SK-N-SH (cell line): ENCODE measurements at regions not wholly inside any gene's neighbourhood (a gene's known extent, or its start where the extent isn't known, plus 50 kb on each side); places are given as distances from the start of the nearest gene placed in this dataset.

ENCODE experiments used
- CTCF ChIA-PET: fragments of 300-600, 350-600 bp; formaldehyde crosslinking; extraction: SDS; loops from one replicate; lab custom pipeline; 2021; lab: Yijun Ruan, JAX
- POLR2A ChIA-PET: fragments of 350-600 bp; sonication (Branson Sonifier 250); formaldehyde crosslinking; extraction: SDS; loops from one replicate; lab custom pipeline; 2020; ENCODE audit warnings: antibody characterized with exemption, inconsistent platforms; lab: Yijun Ruan, JAX
- DNase-seq: peaks from one replicate; pipeline ENCODE4 v3.0.0; 2012
- H2AFZ ChIP-seq: fragments of 200-600 bp; sonication (generic); 2 replicates; pipeline ENCODE4 v1.8.1; 2016; ENCODE audit warnings: antibody characterized with exemption, mild to moderate bottlenecking, low read depth
- H3F3A ChIP-seq: fragments of 200-600 bp; sonication (generic); replicated peaks from 2 replicates; pipeline ENCODE3; 2016; ENCODE audit warnings: antibody characterized with exemption, mild to moderate bottlenecking; ENCODE audit not compliant: insufficient read depth
- H3K27ac ChIP-seq, 2 experiments: fragments of 200-500 bp in 1 of 2; fragments of 200-600 bp in 1 of 2; sonication (Bioruptor generic) in 1 of 2; sonication (generic), shearing (Covaris generic) in 1 of 2; 2 replicates each; pipeline versions ENCODE4 v1.5.1 to v1.6.1; 2014 to 2016; ENCODE audit warnings: low read depth in 2 of 2, inconsistent platforms in 1 of 2, low read length in 1 of 2, mild to moderate bottlenecking in 1 of 2, mixed read lengths in 1 of 2
- H3K27me3 ChIP-seq: fragments of 200-600 bp; sonication (generic), shearing (Covaris generic); 2 replicates; pipeline ENCODE4 v1.6.1; 2016; ENCODE audit warnings: mixed run types; ENCODE audit not compliant: insufficient read depth
- H3K36me3 ChIP-seq, 2 experiments: fragments of 200-500 bp in 1 of 2; fragments of 200-600 bp in 1 of 2; sonication (Bioruptor generic) in 1 of 2; sonication (generic) in 1 of 2; replicated peaks in 1 of 2; 2 replicates each; pipeline versions ENCODE3 to v1.5.1; 2014 to 2016; ENCODE audit warnings: low read length in 1 of 2, mild to moderate bottlenecking in 1 of 2; ENCODE audit not compliant: insufficient read depth in 2 of 2, control insufficient read depth in 1 of 2
- H3K4me1 ChIP-seq, 2 experiments: fragments of 200-500 bp in 1 of 2; fragments of 200-600 bp in 1 of 2; sonication (Bioruptor generic) in 1 of 2; sonication (generic), shearing (Covaris generic) in 1 of 2; 2 replicates each; pipeline versions ENCODE4 v1.5.1 to v1.6.1; 2014 to 2016; ENCODE audit warnings: low read depth in 1 of 2, low read length in 1 of 2, mixed run types in 1 of 2; ENCODE audit not compliant: insufficient read depth in 2 of 2, control insufficient read depth in 1 of 2
- H3K4me2 ChIP-seq: fragments of 200-600 bp; sonication (generic), shearing (Covaris generic); 2 replicates; pipeline ENCODE4 v1.6.1; 2017; ENCODE audit warnings: mixed run types
- H3K4me3 ChIP-seq, 2 experiments: fragments of 200-500 bp in 1 of 2; fragments of 200-600 bp in 1 of 2; sonication (Bioruptor generic) in 1 of 2; sonication (generic), shearing (Covaris generic) in 1 of 2; 2 replicates each; pipeline versions ENCODE4 v1.5.1 to v1.8.1; 2014 to 2016; ENCODE audit warnings: low read depth in 2 of 2, inconsistent platforms in 1 of 2, low read length in 1 of 2, mild to moderate bottlenecking in 1 of 2, mixed read lengths in 1 of 2, moderate library complexity in 1 of 2
- H3K79me2 ChIP-seq: fragments of 200-600 bp; sonication (generic); 2 replicates; pipeline ENCODE4 v1.8.1; 2017; ENCODE audit warnings: mild to moderate bottlenecking; ENCODE audit not compliant: insufficient read depth
- H3K9ac ChIP-seq: fragments of 200-600 bp; sonication (generic); 2 replicates; pipeline ENCODE4 v1.6.1; 2017; ENCODE audit warnings: mixed run types
- H3K9me2 ChIP-seq: fragments of 200-600 bp; sonication (generic); 2 replicates; pipeline ENCODE4 v1.6.1; 2017; ENCODE audit warnings: mixed run types
- H3K9me3 ChIP-seq: fragments of 200-600 bp; sonication (generic); 2 replicates; pipeline ENCODE4 v1.6.1; 2017; ENCODE audit warnings: mixed run types, mild to moderate bottlenecking, moderate library complexity
- H4K20me1 ChIP-seq: fragments of 200-600 bp; sonication (generic); 2 replicates; pipeline ENCODE4 v1.6.1; 2017; ENCODE audit warnings: mild to moderate bottlenecking, mixed run types; ENCODE audit not compliant: insufficient read depth
- EP300 ChIP-seq, 2 experiments: IDR thresholded peaks; 2 replicates each; pipeline versions ENCODE4 v1.4.0 to v1.6.1; 2012; ENCODE audit warnings: borderline replicate concordance in 1 of 2, low read depth in 1 of 2, low read length in 1 of 2
- FOXM1 ChIP-seq: IDR thresholded peaks from 2 replicates; pipeline ENCODE4 v1.4.0; 2012; ENCODE audit warnings: low read depth, mild to moderate bottlenecking
- GABPA ChIP-seq: IDR thresholded peaks from 2 replicates; pipeline ENCODE4 v1.4.0; 2012; ENCODE audit warnings: low read depth, mild to moderate bottlenecking
- MAX ChIP-seq: IDR thresholded peaks from 2 replicates; pipeline ENCODE4 v1.4.0; 2012; ENCODE audit warnings: low read depth
- MXI1 ChIP-seq: IDR thresholded peaks from 2 replicates; pipeline ENCODE4 v1.6.1; 2012; ENCODE audit warnings: mild to moderate bottlenecking, low read depth, low read length, improper control_type of control experiment
- PBX3 ChIP-seq: IDR thresholded peaks from 2 replicates; pipeline ENCODE4; 2012
- POLR2AphosphoS5 ChIP-seq: IDR thresholded peaks from 2 replicates; pipeline ENCODE4 v1.6.1; 2012; ENCODE audit warnings: low read depth, low read length
- RAD21 ChIP-seq: IDR thresholded peaks from 2 replicates; pipeline ENCODE4 v1.6.1; 2012; ENCODE audit warnings: mild to moderate bottlenecking, low read length
- REST ChIP-seq: IDR thresholded peaks from 2 replicates; pipeline ENCODE4 v1.6.1; 2012; ENCODE audit warnings: mild to moderate bottlenecking, low read depth, low read length, moderate library complexity
- TAF1 ChIP-seq: IDR thresholded peaks from 2 replicates; pipeline ENCODE4 v1.6.1; 2012; ENCODE audit warnings: low read depth, mild to moderate bottlenecking, low read length, moderate library complexity, borderline replicate concordance
- TEAD4 ChIP-seq: IDR thresholded peaks from 2 replicates; pipeline ENCODE4 v1.4.0; 2012; ENCODE audit warnings: mild to moderate bottlenecking, borderline replicate concordance; ENCODE audit not compliant: insufficient read depth
- USF2 ChIP-seq: fragments of 150-350 bp; IDR thresholded peaks from 2 replicates; pipeline ENCODE4 v1.6.1; 2017; ENCODE audit warnings: antibody characterized with exemption, low read length, low read depth, borderline replicate concordance
- WGBS: methylation state at CpG from one replicate; pipeline ENCODE4 v1.1.6; 2017; ENCODE audit warnings: low lambda C conversion rate; 5-methylcytosine and 5-hydroxymethylcytosine counted together

GRCh38 chr1:67514300-67514699 is 84.1 kb upstream of the SERBP1 start (continued):
- TF ChIP-seq REST (no peak), RAD21 (no peak), GABPA (no peak), POLR2AphosphoS5 (no peak), TEAD4 (no peak), PBX3 (no peak)

GRCh38 chr1:67514786-67515185 is 84.6 kb upstream of the SERBP1 start:
- Histone ChIP-seq H3K9me2 (no peaks in the 10 kb centered on the region), H3K4me1 (no peaks in the 10 kb centered on the region), H3K27ac (no peak overlapping the region), H3K9me3 (no peaks in the 10 kb centered on the region), H3K27me3 (no peaks in the 10 kb centered on the region), H3K36me3 (no peaks in the 10 kb centered on the region), H3F3A (no peaks in the 10 kb centered on the region), H3K4me3 (no peak overlapping the region), H3K9ac (no peak overlapping the region), H4K20me1 (no peaks in the 10 kb centered on the region), H3K4me2 (no peak overlapping the region), H2AFZ (no peak overlapping the region), H3K79me2 (no peaks in the 10 kb centered on the region)
- POLR2A ChIA-PET, result no interaction called here
- TF ChIP-seq POLR2AphosphoS5 (no peak), EP300 (IDR thresholded peaks at IDR 0.05; ENCODE audit: borderline replicate concordance in 1 of 2, low read depth in 1 of 2, low read length in 1 of 2) (no peak), FOXM1 (no peak), MXI1 (no peak), GABPA (no peak), TAF1 (no peak), TEAD4 (no peak), USF2 (no peak), MAX (no peak)
- no peak for DNase-seq
- WGBS, result 22% methylated on average over 2 of the region's 2 CpGs
- CTCF ChIA-PET, result no interaction called here
